HG03354 (cell line): ENCODE measurements at regions not wholly inside any gene's neighbourhood (a gene's known extent, or its start where the extent isn't known, plus 50 kb on each side); places are given as distances from the start of the nearest gene placed in this dataset.
A peak's percentile ranks its signal among the peaks of the same experiment; 100 is the strongest.

Experiments
- ATAC-seq: cut with Tn5 transposase; IDR thresholded peaks from one replicate; pipeline ENCODE4 v1.9.1; 2021; ENCODE audit warnings: mild to moderate bottlenecking; ENCODE audit not compliant: unreplicated experiment, poor library complexity, severe bottlenecking

DNA sequence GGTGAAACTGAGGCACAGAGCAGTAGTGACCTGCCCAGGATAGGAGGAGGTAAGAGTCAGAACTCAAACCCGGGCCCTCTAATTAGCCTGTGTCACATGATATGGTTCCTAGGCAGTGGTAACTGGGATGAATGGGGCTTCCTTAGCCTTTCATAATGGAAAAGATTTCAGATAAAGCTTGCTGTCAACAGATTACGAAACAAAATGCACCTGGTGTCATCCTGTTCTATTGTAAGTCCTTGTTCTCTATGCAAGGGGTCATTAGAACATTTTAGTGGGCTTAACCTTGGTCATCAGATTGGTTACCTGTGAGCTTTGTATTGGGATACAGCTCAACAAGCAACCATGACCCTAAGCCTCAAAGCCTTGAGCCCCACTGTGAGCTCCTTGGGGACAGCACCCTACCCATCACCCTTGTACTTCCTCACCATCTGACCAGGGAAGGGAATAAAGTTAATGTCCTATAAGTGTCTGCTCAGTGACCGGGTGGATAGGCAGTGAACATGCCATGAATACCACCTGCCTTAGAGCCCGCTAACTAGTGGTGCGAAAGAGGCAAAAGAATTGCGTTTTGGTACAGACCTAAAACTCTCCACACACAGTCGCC is 70.3 kb upstream of the RMDN2 start:
- ATAC-seq, result no peak

DNA sequence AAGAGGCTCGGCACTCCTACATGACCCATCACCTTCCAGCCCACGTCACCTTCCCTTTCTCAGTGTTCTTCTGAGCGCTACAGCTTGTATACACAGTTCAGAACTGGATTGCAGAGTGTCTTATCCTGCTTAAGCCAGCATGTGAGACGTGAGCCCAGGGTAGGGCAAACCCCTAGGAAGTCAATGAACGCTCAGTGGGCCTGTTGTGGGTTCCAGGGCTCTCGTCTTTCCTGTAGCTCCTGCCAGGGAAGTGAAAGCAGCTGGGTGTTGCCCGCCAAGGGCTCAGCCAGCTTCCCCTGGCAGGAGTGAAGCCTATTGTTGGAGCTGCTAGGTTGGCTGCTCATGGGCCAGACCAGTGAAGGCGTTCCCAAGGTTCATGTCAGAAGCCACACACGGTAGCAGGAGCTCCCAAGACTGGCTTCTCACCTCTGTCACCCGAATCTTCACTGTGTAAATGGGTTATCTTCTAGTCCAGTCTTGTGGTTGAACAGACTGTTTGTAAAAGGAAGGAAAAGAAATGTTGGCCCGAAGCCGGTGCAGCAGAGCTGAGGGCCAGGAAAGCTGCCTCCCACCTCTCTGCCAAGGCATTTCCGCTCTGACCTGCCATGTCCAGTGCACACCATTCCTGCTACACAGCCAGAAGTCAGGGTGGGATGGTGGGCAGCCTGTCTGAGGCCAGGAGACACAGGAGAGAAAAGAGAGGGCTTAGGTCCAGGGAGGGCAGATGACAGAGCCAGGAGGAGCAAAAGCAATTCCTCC is 69.6 kb upstream of the RMDN2 start:
- no peak for ATAC-seq

DNA sequence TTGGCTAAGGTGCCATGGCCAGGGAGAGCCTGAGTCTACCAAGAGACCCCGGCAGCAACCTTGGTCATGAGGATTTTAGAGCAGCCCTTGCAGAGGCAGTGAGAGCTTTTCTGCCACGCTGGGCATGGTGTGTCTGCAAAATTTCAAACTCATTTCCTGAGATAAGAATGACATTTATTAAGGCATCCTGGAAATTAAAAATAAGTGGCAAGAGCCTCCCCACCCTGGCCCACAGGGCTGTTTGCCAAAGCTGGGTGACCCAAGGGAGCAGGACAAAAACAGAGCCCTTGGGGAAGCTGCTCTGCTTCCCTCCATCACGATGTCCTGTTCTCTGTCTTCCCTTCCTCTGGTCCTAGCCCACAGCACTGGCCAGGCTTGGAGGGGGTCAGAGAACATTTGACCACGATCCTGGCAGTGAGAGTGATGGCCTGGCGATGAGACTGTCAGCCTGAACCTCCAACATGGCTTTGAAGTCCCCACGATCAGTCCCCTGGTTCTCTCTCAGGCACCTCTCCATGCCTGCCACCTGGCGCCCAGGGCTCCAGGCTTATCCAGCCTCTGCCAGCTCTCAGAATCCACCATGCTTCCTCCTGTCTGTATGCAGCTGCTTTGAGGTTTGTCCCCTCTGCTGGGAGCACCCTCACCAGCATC is 68.9 kb upstream of the RMDN2 start:
- no peak for ATAC-seq

DNA sequence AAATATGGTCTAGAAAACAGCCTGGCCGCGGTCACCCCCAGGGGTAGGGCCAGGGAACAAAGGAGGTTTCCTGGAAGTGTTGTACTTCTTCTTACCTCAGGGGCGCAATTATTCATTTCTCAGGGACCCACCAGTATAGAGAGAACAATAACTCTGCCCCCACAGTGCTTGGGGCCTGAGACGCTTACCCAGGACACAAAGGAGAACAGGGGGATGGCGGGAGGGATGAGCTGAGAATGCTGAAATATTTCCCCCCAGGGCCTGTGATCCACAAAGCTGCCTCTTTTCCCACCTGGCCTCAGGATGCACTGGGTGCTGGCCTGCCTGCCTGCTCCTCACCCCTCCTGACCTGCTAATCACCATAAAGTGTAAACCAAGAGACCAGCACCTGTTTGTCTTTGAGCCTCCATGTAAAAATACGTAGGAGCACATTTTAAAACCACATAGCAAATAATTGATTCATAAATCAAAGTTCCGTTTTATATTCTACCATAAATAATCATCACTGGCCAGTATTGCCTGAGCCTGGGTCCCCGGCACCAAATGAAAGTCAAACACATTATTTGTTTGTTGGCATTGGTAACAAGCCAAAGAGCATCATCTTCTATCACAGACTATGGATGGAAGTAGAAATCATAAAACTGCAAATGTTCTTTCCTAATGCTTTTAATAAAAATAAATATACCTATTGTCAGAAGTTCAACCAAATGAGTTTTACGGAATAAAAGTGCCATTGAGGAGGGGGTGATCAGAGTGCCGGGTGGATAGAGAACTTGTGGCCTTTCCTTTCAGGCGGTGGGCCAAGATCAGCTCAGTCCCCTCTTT is 67.3 kb upstream of the RMDN2 start:
- no peak for ATAC-seq

DNA sequence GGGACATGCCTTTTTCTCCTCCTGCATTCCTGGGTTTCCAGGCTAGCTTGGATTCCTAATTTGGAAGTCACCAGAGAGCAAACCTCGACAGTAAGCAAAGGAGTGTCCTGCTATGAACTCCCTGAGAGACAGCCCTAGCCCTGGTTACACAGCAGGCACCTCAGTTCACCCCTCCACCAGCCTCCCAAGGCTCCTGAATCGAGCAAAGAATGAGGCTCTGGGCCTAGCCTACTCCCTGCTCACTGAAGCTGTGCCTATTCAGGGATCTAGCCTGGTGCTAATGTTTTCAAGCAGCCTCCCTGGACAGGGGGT is 66.7 kb upstream of the RMDN2 start:
- ATAC-seq, result no peak

DNA sequence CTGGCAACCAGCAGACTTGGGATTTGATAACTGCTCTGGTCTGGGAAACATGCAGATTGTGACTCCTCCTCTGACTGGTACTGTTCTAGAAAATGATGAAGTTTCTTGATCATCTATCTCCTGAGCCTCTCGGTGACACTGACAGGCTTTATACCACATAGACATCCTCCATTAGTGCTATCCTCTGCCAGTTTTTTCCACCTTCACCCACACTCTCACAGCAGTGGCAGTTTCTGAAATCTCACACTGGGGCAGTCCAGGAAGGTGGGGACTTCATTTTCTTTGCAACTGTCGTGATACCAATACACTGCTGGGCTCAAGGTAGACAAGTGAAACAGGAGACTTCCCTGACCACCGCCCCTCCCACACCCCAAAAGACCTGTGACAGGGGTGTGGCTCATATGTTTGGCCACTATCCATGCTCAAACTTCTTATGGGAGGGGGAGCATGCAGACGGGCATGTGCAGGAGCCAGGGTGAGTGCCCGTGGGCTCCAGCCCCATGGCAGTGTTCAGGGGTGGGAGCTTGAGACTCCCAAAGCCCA is 66.3 kb upstream of the RMDN2 start:
- no peak for ATAC-seq

DNA sequence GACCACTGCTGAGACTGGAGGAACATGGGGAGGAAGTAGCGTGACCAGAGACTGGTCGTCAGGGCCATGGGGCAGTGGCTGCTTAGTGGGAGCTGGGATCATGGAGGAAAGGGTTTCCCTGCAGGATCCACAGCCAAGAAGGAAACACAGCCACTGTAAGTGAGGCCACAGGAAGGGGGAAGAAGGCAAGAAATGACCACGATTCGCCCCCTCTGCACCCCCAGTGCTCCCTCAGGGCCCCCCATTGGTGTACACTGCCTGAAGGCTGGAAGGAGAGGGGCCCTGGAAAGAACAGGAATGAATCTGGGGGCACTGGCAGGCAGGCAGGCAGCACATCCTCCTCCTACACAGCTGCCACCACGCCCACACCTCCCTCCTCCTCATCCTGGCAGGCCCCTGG is 62.5 kb upstream of the RMDN2 start:
- ATAC-seq, result no peak

DNA sequence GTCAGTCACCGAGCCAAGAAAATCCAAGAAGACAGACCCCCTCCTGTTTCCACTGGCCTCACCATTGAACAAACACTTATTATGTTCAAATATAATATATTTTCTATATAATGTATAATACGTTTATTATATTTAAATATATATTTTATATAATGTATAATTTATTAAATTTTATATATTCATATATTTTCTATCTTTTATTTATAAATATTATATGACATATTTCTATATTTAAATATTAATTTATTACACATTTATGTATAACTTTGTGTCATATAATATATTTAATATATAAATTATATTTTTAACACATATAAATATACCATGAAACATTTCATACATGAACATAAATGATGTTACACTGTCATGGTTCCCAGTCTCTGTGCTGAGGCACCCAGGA is 60.9 kb upstream of the RMDN2 start:
- ATAC-seq, result no peak

DNA sequence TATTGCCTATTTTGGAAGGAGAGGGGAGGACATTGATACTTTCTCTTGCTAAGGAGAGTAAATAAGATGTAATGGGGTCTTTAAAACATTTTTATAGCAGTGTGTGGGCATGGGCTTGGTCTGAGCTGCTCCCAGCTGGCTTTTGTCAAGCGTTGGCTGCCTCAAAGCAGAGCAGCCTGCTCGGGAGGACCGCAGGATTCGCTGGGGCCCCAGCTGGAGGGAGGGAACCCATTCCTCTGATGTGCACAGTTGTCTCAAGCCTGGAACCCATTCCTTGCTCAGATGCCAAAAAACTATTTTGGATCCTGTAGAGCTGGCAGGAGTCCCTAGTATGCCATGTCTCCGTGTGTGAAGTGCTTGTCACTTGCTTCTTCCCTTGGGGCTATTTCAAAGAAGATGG is 59.4 kb upstream of the RMDN2 start:
- ATAC-seq, result no peak

DNA sequence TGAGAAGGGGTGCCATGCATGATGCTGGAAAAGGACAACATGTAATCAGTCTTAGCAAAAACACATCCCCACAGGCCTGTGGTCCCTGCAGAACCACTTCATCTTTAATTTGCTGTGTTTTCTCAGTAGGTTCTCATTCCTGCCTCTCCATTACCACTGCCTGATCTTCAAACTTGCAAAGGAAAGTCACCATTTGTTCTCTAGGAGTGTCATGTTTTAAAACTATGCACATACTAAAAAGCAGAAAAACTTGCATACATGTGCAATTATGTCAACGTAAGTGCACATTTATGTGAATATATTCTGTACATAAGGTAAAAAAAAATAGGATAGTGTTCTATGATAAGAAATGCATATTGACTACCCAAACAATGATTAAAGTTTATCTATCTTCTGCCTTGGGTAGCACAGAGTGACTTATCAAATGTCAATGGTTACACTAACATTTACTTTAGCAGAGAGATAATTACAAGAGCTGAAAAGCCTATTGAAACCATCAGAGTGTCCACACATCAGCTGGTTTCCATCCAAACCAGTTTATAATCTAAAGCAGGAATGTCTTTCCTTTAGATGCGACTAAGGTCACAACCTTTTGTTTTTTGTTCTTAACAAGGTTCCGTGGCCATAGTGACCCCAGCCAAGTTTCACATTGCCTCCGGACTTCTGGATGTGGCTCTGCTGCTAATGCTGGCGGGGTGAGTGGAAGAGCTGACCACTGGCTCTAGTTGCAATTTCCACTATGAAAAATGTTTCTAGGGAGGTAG is 58.7 kb upstream of the RMDN2 start:
- ATAC-seq, result no peak

DNA sequence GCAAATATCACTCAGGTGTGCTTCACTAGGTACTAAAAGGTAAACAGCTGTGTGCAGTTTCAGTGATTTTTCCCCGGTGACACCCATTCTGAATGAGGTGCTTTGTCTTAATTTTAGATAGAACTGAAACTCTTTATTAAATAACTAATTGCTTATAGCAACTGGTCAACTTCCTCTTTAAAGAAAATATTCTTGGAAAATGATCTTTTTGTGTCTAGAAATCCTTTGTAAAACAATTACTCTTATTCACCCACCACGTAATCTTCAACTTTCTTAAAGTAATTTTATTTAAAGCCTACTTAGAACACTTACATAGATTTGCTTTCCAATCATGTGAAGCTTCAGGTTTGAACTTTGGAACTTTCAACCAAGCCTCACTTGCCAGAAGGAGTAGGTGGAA is 57.9 kb upstream of the RMDN2 start:
- ATAC-seq, result no peak

DNA sequence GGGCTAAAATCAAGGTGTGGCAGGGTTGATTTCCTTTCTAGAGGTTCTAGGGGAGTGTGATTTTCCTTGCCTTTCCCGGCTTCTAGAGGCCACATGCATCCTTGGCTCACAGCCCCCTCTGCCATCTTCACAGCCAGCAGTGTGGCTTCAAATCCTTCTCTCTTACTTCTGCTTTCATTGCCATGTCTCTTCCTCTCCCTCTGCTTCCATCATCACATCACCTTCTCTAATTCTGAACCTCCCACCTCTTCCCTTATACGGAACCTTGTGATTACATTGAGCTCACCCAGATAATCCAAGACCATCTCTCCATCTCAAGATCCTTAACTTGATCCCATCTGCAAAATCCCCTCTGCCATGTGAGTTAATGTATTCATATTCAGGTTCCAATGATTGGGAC is 56.2 kb upstream of the RMDN2 start:
- ATAC-seq, result no peak

DNA sequence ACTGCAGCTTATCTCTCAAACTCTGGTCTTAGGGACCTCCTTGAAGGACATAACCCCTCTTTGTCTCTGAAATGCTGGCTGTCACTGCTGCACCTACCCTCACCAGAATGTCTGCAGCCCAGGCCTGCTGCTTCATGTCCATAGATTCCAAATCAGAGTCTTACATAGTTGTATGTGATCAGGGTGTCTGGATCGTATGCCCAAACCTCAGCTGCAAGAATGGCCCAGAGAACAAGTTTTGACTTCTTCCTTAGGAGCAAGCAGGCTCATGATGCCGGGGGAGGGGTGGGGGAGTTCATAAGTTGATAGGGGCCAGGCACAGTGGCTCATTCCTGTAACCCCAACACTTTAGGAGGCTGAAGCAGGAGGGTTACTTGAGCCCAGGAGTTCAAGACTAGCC is 55.8 kb upstream of the RMDN2 start:
- ATAC-seq, result no peak

DNA sequence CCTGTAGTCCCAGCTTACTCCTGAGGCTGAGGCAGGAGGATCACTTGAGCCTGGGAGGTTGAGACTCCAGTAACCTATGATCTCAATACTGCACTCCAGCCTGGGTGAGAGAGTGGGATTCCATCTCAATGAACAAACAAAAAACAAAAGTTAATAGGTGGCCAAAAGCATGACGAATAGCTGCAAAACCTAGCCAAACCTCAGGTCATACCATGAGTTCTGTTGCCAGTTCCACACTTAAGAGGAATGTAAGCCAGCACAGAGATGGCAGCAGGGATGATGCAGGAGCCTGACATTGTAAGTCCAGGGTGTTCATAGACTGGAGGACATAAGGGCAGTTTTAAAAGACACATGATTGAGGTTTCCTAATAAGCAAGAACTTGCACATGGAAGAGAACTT is 55.3 kb upstream of the RMDN2 start:
- no peak for ATAC-seq

DNA sequence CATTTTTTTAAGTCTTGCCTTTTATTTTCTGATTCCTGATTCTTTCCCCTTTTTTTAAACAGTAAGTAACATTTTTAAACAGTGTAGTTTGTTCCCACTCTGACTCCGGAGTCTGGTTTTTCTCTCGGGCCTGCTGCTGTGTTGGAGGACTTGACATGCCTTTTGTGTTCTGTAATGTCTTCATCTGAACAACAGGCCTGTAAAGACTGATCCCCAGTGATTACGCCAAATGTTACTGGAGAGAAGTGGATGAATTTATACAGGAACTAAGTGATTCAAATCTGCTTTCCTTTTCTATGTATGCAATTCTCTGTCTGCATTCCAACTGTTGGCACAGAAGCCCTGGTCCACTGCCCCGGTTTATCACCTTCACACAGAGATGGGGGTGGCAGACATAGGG is 54.3 kb upstream of the RMDN2 start:
- no peak for ATAC-seq

DNA sequence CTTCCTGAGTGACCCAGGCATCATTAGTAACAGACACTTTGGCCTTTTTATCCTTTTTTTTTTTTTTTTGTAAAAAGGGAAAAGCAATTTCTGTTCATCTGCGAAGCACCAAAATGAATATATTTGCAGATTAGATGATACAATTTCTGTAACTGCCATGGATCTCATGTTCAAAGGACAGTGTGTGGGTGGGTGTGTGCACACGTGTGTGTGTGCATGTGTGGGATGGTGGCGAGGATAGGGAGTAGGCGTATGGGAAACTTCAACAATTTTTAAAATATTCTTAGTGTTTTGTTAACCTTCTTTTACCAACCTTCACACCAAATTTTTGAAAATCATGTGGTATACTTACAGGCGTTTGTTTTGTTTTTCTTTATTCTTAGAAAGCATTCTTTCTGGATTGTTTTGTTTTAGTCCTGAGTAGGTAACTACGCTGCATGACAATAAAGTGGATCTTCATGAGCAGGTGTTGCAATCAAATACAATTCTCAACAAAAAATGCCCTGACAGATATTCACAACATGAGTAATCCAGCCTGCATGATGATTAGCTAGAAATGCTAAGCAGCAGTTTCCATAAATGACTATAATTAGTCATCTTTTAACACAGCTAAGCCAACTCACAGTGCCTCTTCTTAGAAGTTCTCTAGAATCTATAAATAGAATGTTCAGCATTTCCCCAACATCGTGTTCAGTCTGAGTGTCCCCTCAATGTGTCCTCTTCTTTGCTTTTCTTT is 53.5 kb upstream of the RMDN2 start:
- ATAC-seq, result peak; percentile 64

DNA sequence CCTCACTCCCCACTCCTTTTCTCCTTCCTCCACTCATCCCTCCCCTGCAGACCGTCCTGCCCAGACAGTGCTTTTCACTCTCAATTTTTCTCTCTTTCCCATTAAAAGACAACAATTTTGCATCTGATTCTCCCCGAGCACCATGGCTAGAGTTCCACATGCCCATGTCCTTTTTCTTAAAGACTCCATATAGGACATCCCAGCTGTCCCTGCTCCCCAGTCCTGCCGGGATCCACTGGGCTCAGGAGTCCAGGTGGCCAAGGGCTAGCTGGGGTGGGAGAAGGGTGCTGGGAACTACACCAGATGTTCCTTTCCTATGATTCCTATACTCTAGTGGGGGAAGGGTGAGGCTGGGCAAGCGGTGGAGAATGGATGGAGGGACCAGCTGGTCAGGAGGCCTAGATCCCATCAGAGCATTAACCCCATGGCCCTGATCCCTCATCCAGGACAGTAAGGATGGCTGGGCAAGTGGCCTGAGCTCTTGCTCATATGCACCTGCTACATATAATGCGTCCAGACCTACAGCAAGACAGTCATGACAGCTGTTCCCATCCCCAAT is 52.8 kb upstream of the RMDN2 start:
- no peak for ATAC-seq

DNA sequence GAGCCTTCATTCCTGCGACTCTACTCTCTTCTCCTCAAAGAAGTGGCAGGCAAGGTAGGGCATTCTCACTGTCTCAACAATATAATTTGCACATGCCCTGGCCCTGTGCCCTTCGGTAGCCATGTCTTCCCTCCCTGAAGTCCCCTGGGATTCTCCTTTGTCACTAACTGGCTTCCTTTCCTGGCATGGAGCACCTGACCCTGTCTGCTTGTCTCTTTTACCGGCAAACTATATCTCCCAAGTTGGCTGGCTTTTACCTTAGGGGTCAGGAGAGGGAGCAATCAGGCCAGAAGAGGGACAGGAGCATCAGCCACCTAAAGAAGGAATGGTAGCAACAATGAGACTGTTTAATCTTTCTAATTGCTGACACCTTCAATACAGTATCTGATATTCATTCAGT is 51.9 kb upstream of the RMDN2 start:
- ATAC-seq, result no peak
